RWPE2 (cell line): ENCODE measurements at regions not wholly inside any gene's neighbourhood (a gene's known extent, or its start where the extent isn't known, plus 50 kb on each side); places are given as distances from the start of the nearest gene placed in this dataset.
"Not testable (repeated sequence)": the region's sequence is repeated elsewhere in the genome, so short reads cannot be mapped to it uniquely, and the experiment has no call there.

Source experiments
- ATAC-seq: fragments of 200-7000 bp; cut with Tn5 transposase; 3 replicates; pipeline ENCODE4 v1.9.1; 2021; ENCODE audit warnings: low read depth
- DNase-seq: peaks from one replicate; pipeline ENCODE4 v3.0.0-alpha.2; 2020; ENCODE audit warnings: low spot score
- H3K27ac ChIP-seq: fragments of 450-650 bp; 2 replicates; pipeline ENCODE4 v1.5.1; 2017; ENCODE audit warnings: mild to moderate bottlenecking; ENCODE audit not compliant: poor library complexity, severe bottlenecking
- H3K27me3 ChIP-seq: fragments of 250-450 bp; sonication (Bioruptor Pico); 2 replicates; pipeline ENCODE4 v1.5.1; 2021; ENCODE audit warnings: mild to moderate bottlenecking, moderate library complexity; ENCODE audit not compliant: insufficient read depth, poor library complexity, severe bottlenecking
- H3K36me3 ChIP-seq: fragments of 250-450 bp; sonication (Bioruptor Pico); 2 replicates; pipeline ENCODE4 v1.5.1; 2020; ENCODE audit warnings: low read depth, mild to moderate bottlenecking, moderate library complexity
- H3K4me1 ChIP-seq: fragments of 250-450 bp; sonication (Bioruptor Pico); 2 replicates; pipeline ENCODE4 v1.5.1; 2021; ENCODE audit warnings: mild to moderate bottlenecking, moderate library complexity; ENCODE audit not compliant: insufficient read depth, poor library complexity, severe bottlenecking
- H3K4me3 ChIP-seq: fragments of 250-450 bp; sonication (Bioruptor Pico); 2 replicates; pipeline ENCODE4 v1.5.1; 2021; ENCODE audit warnings: mild to moderate bottlenecking, moderate library complexity; ENCODE audit not compliant: severe bottlenecking
- H3K9me3 ChIP-seq: fragments of 250-450 bp; sonication (Bioruptor Pico); 2 replicates; pipeline ENCODE4 v1.5.1; 2021; ENCODE audit warnings: mild to moderate bottlenecking, moderate library complexity; ENCODE audit not compliant: severe bottlenecking
- CTCF ChIP-seq: fragments of 450-650 bp; IDR thresholded peaks from one replicate; pipeline ENCODE4 v1.5.1; 2017; ENCODE audit warnings: mild to moderate bottlenecking, moderate library complexity; ENCODE audit not compliant: poor library complexity, severe bottlenecking

- ATAC-seq (no peak), DNase-seq (no peak)
- Histone ChIP-seq H3K4me3 (no peak overlapping the region), H3K27me3 (peaks cover 10% of the 10 kb centered on the region), H3K9me3 (no peaks in the 10 kb centered on the region), H3K36me3 (no peaks in the 10 kb centered on the region), H3K4me1 (no peaks in the 10 kb centered on the region), H3K27ac (no peak overlapping the region)
- no peak for TF ChIP-seq CTCF
Observed at GRCh38 chr5:158198636-158199035, 339.7 kb upstream of the CLINT1 start.

- Histone ChIP-seq H3K27me3 (peaks cover 10% of the 10 kb centered on the region), H3K9me3 (no peaks in the 10 kb centered on the region), H3K36me3 (no peaks in the 10 kb centered on the region), H3K4me1 (no peaks in the 10 kb centered on the region), H3K4me3 (no peak overlapping the region), H3K27ac (no peak overlapping the region)
- ATAC-seq: no peak
- DNase-seq: no peak
- TF ChIP-seq CTCF: no peak
Observed at GRCh38 chr5:158195416-158196210, 336.7 kb upstream of the CLINT1 start.

- Histone ChIP-seq H3K27ac (no peak overlapping the region), H3K9me3 (no peaks in the 10 kb centered on the region), H3K4me3 (no peak overlapping the region), H3K36me3 (no peaks in the 10 kb centered on the region), H3K27me3 (peaks cover 4% of the 10 kb centered on the region), H3K4me1 (no peaks in the 10 kb centered on the region)
- TF ChIP-seq CTCF: no peak
- ATAC-seq (no peak), DNase-seq (no peak)
Observed at GRCh38 chr5:158194561-158194976, 335.6 kb upstream of the CLINT1 start.

GRCh38 chr5:158193395-158193794 is 334.4 kb upstream of the CLINT1 start:
- not testable (repeated sequence) for H3K27me3 ChIP-seq, DNase-seq, H3K36me3 ChIP-seq, H3K4me3 ChIP-seq, H3K4me1 ChIP-seq, ATAC-seq, H3K27ac ChIP-seq, H3K9me3 ChIP-seq

- H3K27me3 ChIP-seq: peaks cover 9% of the 10 kb centered on the region
- DNase-seq: no peak
- no peak for ATAC-seq
- TF ChIP-seq CTCF: no peak
- no peaks in the 10 kb centered on the region for H3K4me1 ChIP-seq
- no peak overlapping the region for H3K27ac ChIP-seq
- H3K9me3 ChIP-seq: peaks cover 2% of the 10 kb centered on the region
- H3K4me3 ChIP-seq: no peak overlapping the region
- H3K36me3 ChIP-seq: no peaks in the 10 kb centered on the region
Observed at GRCh38 chr5:158180407-158180806, 321.5 kb upstream of the CLINT1 start.
